HEK293T (cell line): ENCODE measurements at regions not wholly inside any gene's neighbourhood (a gene's known extent, or its start where the extent isn't known, plus 50 kb on each side); places are given as distances from the start of the nearest gene placed in this dataset.

Experiments
- ARNT ChIP-seq: fragments of 450-650 bp; IDR thresholded peaks from 2 replicates; pipeline ENCODE4 v1.6.1; 2017; ENCODE audit warnings: mild to moderate bottlenecking
- BHLHE40 ChIP-seq: fragments of 450-650 bp; IDR thresholded peaks from 2 replicates; pipeline ENCODE4 v1.6.1; 2016; ENCODE audit warnings: mild to moderate bottlenecking, moderate library complexity, borderline replicate concordance
- CTBP1 ChIP-seq: fragments of 450-650 bp; IDR thresholded peaks from 2 replicates; pipeline ENCODE4 v1.6.1; 2016; ENCODE audit warnings: borderline replicate concordance
- ELF4 ChIP-seq: fragments of 450-650 bp; IDR thresholded peaks from 2 replicates; pipeline ENCODE4 v1.6.1; 2017; ENCODE audit warnings: antibody characterized with exemption
- FOXK2 ChIP-seq: fragments of 450-650 bp; IDR thresholded peaks from 2 replicates; pipeline ENCODE4 v1.6.1; 2016; ENCODE audit warnings: mild to moderate bottlenecking
- FOXM1 ChIP-seq: fragments of 450-650 bp; IDR thresholded peaks from 2 replicates; pipeline ENCODE4 v1.6.1; 2017; ENCODE audit warnings: mild to moderate bottlenecking, borderline replicate concordance
- LEF1 ChIP-seq: fragments of 450-650 bp; IDR thresholded peaks from 2 replicates; pipeline ENCODE4 v1.6.1; 2017; ENCODE audit warnings: mild to moderate bottlenecking, borderline replicate concordance
- NFRKB ChIP-seq: fragments of 450-650 bp; IDR thresholded peaks from 2 replicates; pipeline ENCODE4 v1.6.1; 2016; ENCODE audit warnings: mild to moderate bottlenecking, moderate library complexity
- SP1 ChIP-seq: fragments of 450-650 bp; IDR thresholded peaks from 2 replicates; pipeline ENCODE4 v1.6.1; 2017
- SUZ12 ChIP-seq: fragments of 450-650 bp; IDR thresholded peaks from 2 replicates; pipeline ENCODE4 v1.6.1; 2016; ENCODE audit warnings: mild to moderate bottlenecking
- TARDBP ChIP-seq: fragments of 450-650 bp; IDR thresholded peaks from 2 replicates; pipeline ENCODE4 v1.6.1; 2016
- TF ChIP-seq, protein P1 (sequence below): fragments of 450-650 bp; IDR thresholded peaks from 2 replicates; pipeline ENCODE4 v1.6.1; 2016

DNA sequence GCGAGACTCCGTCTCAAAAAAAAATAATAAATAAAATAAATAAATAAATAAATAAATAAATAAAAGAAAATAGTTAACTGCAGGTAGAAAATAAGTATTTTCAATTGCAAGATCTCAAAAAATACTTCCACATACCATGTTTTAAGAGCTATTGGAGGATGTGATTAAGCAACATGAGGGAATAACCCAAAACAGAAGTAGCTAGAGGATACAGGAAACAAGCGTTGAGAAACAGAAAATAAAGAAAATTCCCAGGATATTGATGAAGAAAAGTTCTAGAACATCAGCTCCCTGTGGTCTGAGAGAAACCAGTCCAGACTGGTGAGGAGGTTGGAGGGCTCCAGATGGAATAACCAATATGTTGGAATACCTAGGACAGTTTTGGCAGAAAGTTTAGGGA is 57.3 kb upstream of the RND3 start:
- no peak for TF ChIP-seq FOXM1
- no peak for TF ChIP-seq TARDBP
- TF ChIP-seq ARNT, result no peak
- TF ChIP-seq NFRKB, result no peak
- no peak for TF ChIP-seq LEF1
- no peak for TF ChIP-seq BHLHE40
- no peak for TF ChIP-seq CTBP1
- no peak for TF ChIP-seq FOXK2
- TF ChIP-seq SUZ12, result no peak
- no peak for TF ChIP-seq SP1
- TF ChIP-seq, protein P1, sequence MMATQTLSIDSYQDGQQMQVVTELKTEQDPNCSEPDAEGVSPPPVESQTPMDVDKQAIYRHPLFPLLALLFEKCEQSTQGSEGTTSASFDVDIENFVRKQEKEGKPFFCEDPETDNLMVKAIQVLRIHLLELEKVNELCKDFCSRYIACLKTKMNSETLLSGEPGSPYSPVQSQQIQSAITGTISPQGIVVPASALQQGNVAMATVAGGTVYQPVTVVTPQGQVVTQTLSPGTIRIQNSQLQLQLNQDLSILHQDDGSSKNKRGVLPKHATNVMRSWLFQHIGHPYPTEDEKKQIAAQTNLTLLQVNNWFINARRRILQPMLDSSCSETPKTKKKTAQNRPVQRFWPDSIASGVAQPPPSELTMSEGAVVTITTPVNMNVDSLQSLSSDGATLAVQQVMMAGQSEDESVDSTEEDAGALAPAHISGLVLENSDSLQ, result no peak
- TF ChIP-seq ELF4, result no peak
